ENCODE measurements at regions not wholly inside any gene's neighbourhood (a gene's known extent, or its start where the extent isn't known, plus 50 kb on each side); places are given as distances from the start of the nearest gene placed in this dataset.

- no peak overlapping the region for H2BK12ac ChIP-seq (ENCODE audit: low read depth, low read length)
- no peak overlapping the region for H2BK5ac ChIP-seq (ENCODE audit: low read depth, low read length)
- H4K91ac ChIP-seq (replicated peaks; ENCODE audit: insufficient read length, low read length), result no peak overlapping the region
- no peak overlapping the region for H3K9ac ChIP-seq (replicated peaks in 1 of 4; ENCODE audit: extremely low read depth in 1 of 4, low read depth in 3 of 4, low read length in 3 of 4)
- no peak overlapping the region for H2AK5ac ChIP-seq (ENCODE audit: low read depth, low read length)
- FAIRE-seq, result no peak
- H3K27me3 ChIP-seq (replicated peaks in 1 of 4; ENCODE audit: control insufficient read depth in 3 of 4, extremely low read depth in 1 of 4, insufficient read depth in 3 of 4, low read length in 3 of 4), result no peaks in the 10 kb centered on the region
- no peak overlapping the region for H2BK20ac ChIP-seq (ENCODE audit: low read length)
- no peak overlapping the region for H3K23ac ChIP-seq (ENCODE audit: insufficient read length)
- no peak overlapping the region for H4K5ac ChIP-seq (ENCODE audit: insufficient read length, low read depth, low read length)
- H3K4ac ChIP-seq (replicated peaks; ENCODE audit: insufficient read length, low read depth, low read length), result no peak overlapping the region
- H3K79me1 ChIP-seq (ENCODE audit: low read depth, low read length), result no peaks in the 10 kb centered on the region
- no peak overlapping the region for H3K14ac ChIP-seq (ENCODE audit: insufficient read length)
- no peaks in the 10 kb centered on the region for H3K79me2 ChIP-seq (ENCODE audit: control insufficient read depth in 1 of 2, insufficient read depth in 2 of 2, low read length in 2 of 2)
- no peak overlapping the region for H3K27ac ChIP-seq (ENCODE audit: low read depth, low read length)
- H3K23me2 ChIP-seq (ENCODE audit: low read depth, low read length), result no peaks in the 10 kb centered on the region
- H3K4me2 ChIP-seq (ENCODE audit: insufficient read depth in 1 of 2, low read depth in 2 of 2, low read length in 2 of 2), result no peak overlapping the region
- no peak overlapping the region for H4K8ac ChIP-seq (ENCODE audit: extremely low read depth, insufficient read depth, low read length)
- no peaks in the 10 kb centered on the region for H3K4me1 ChIP-seq (replicated peaks in 1 of 4; ENCODE audit: control insufficient read depth in 3 of 4, insufficient read depth in 4 of 4, low read length in 3 of 4)
- WGBS, 2 experiments (ENCODE audit: extremely low coverage in 1 of 2, insufficient coverage in 1 of 2, insufficient read length in 1 of 2, insufficient replicate concordance in 2 of 2, low coverage in 1 of 2, low lambda C conversion rate in 2 of 2, missing lambda C conversion rate in 1 of 2), result 77% methylated on average over 3 of the region's 3 CpGs; no CpG with 5 or more reads in 1 of the 2 experiments
- H4K20me1 ChIP-seq (replicated peaks in 1 of 2; ENCODE audit: control insufficient read depth in 1 of 2, insufficient read depth in 2 of 2, low read length in 2 of 2), result no peaks in the 10 kb centered on the region
- no peak overlapping the region for H3K18ac ChIP-seq (ENCODE audit: extremely low read depth, low read length)
- H2BK15ac ChIP-seq (ENCODE audit: low read length), result no peak overlapping the region
- TF ChIP-seq BCL11A (IDR thresholded peaks at IDR 0.05; ENCODE audit: low read depth in 2 of 2, low read length in 2 of 2) (no peak), POU5F1 (IDR thresholded peaks at IDR 0.05; ENCODE audit: low read depth, low read length) (no peak)
- ChIA-PET POLR2A (ENCODE audit: partially characterized antibody) (no interaction called here), CTCF (ENCODE audit: partially characterized antibody) (interaction anchor here (0.7 to 1.1 kb wide), 3 partner anchors 28 to 150 kb away, joined by 3 to 4 read pairs (median 4); no protein-coding TSS in a partner anchor)
- no peaks in the 10 kb centered on the region for H3K36me3 ChIP-seq (ENCODE audit: control insufficient read depth in 2 of 4, insufficient read depth in 4 of 4, low read length in 3 of 4)
- H2AFZ ChIP-seq (ENCODE audit: low read length), result no peak overlapping the region
- no peak overlapping the region for H3K56ac ChIP-seq (replicated peaks; ENCODE audit: insufficient read length, low read depth, low read length)
- DNase-seq (ENCODE audit: low read depth in 1 of 2, low spot score in 2 of 2), result no peak
- H3K9me3 ChIP-seq (ENCODE audit: insufficient read depth in 2 of 2, low read depth in 1 of 2, low read length in 1 of 2), result no peaks in the 10 kb centered on the region
- H3K4me3 ChIP-seq (ENCODE audit: extremely low read depth in 1 of 4, insufficient read depth in 2 of 4, low read depth in 3 of 4, low read length in 4 of 4), result no peak overlapping the region
- H2BK120ac ChIP-seq (replicated peaks; ENCODE audit: low read depth, low read length), result no peak overlapping the region
Observed at GRCh38 chr7:67653856-67654454, 657.3 kb downstream of the TYW1 start.

Data from H1 (cell line).